ENCODE measurements at regions not wholly inside any gene's neighbourhood (a gene's known extent, or its start where the extent isn't known, plus 50 kb on each side); places are given as distances from the start of the nearest gene placed in this dataset.

- no peaks in the 10 kb centered on the region for H3K27me3 ChIP-seq (ENCODE audit: insufficient read depth)
- 0 out of 3 replicates have a peak, but pooled peaks cover 4% of the 10 kb centered on the region for H3K4me1 Mint-ChIP-seq
- no peak overlapping the region for H3K27ac ChIP-seq (ENCODE audit: low read depth)
- H3K79me2 ChIP-seq (replicated peaks; ENCODE audit: insufficient read depth) = no peaks in the 10 kb centered on the region
- H2AFZ ChIP-seq = no peak overlapping the region
- no peaks in the 10 kb centered on the region for H3K4me1 ChIP-seq (ENCODE audit: insufficient read depth)
- TF ChIP-seq JUNB (IDR thresholded peaks at IDR 0.05; ENCODE audit: unreplicated experiment) (no peak), CTCF (conservative IDR thresholded peaks at IDR 0.05; ENCODE audit: low read depth in 2 of 2) (peak; percentile 62 to 80)
- no peaks in the 10 kb centered on the region for H3K9me3 Mint-ChIP-seq
- no peak overlapping the region for H3K4me3 ChIP-seq
- no peak overlapping the region for H3K4me3 Mint-ChIP-seq
- no peak overlapping the region for H3K4me2 ChIP-seq
- H4K20me1 ChIP-seq (replicated peaks; ENCODE audit: insufficient read depth) = no peaks in the 10 kb centered on the region
- H3K36me3 Mint-ChIP-seq (ENCODE audit: low read depth) = no peaks in the 10 kb centered on the region
- DNase-seq (ENCODE audit: low spot score) (peak; percentile 79), ATAC-seq (peak; percentile 97)
- no peaks in the 10 kb centered on the region for H3K27me3 Mint-ChIP-seq (ENCODE audit: insufficient read depth, low read depth, poor library complexity)
- no peaks in the 10 kb centered on the region for H3F3A ChIP-seq (replicated peaks; ENCODE audit: low read depth)
- H3K27ac Mint-ChIP-seq = no peak overlapping the region
- 0 out of 2 replicates have a peak, but pooled peaks cover 1% of the 10 kb centered on the region for H3K9me2 ChIP-seq (ENCODE audit: insufficient read depth)
- no peaks in the 10 kb centered on the region for H3K36me3 ChIP-seq (ENCODE audit: insufficient read depth)
Measured at GRCh38 chr6:105835373-105835772, 250.8 kb upstream of the PRDM1 start.

GRCh38 chr6:105833959-105834947 is 251.9 kb upstream of the PRDM1 start:
- Histone ChIP-seq H3K79me2 (replicated peaks; ENCODE audit: insufficient read depth) (no peaks in the 10 kb centered on the region), H3K9me2 (ENCODE audit: insufficient read depth) (no peaks in the 10 kb centered on the region), H3K4me3 (no peak overlapping the region), H3F3A (replicated peaks; ENCODE audit: low read depth) (no peaks in the 10 kb centered on the region), H4K20me1 (replicated peaks; ENCODE audit: insufficient read depth) (no peaks in the 10 kb centered on the region), H3K4me1 (ENCODE audit: insufficient read depth) (no peaks in the 10 kb centered on the region), H3K36me3 (ENCODE audit: insufficient read depth) (no peaks in the 10 kb centered on the region), H3K4me2 (no peak overlapping the region), H3K27me3 (ENCODE audit: insufficient read depth) (no peaks in the 10 kb centered on the region), H2AFZ (0 out of 2 replicates have a peak overlapping the region, but pooled peaks have one; percentile 24), H3K27ac (ENCODE audit: low read depth) (no peak overlapping the region)
- no peaks in the 10 kb centered on the region for H3K27me3 Mint-ChIP-seq (ENCODE audit: insufficient read depth, low read depth, poor library complexity)
- TF ChIP-seq ZNF462 (CRISPR knock-in tag; IDR thresholded peaks at IDR 0.05) (no peak), ZNF331 (CRISPR knock-in tag; IDR thresholded peaks at IDR 0.05; ENCODE audit: low read depth) (no peak)
- ATAC-seq (no peak), DNase-seq (ENCODE audit: low spot score) (no peak)
- H3K9me3 Mint-ChIP-seq = no peaks in the 10 kb centered on the region
- H3K36me3 Mint-ChIP-seq (ENCODE audit: low read depth) = no peaks in the 10 kb centered on the region
- H3K4me3 Mint-ChIP-seq = no peak overlapping the region
- no peak overlapping the region for H3K27ac Mint-ChIP-seq
- 0 out of 3 replicates have a peak, but pooled peaks cover 4% of the 10 kb centered on the region for H3K4me1 Mint-ChIP-seq
